ENCODE measurements at regions not wholly inside any gene's neighbourhood (a gene's known extent, or its start where the extent isn't known, plus 50 kb on each side); places are given as distances from the start of the nearest gene placed in this dataset.

GRCh38 chr13:62087124-62087523 lies 671.5 kb upstream of the PCDH20 start:
- dilution Hi-C loops (cut with HindIII; ENCODE audit: low sequenced_read_pairs, unreplicated experiment) = no loop called here
- ATAC-seq (ENCODE audit: low read depth) = no peak

More at GRCh38 chr13:62087124-62087523, 671.5 kb upstream of the PCDH20 start:
- Histone ChIP-seq H2BK5ac (ENCODE audit: low read depth, low read length, poor library complexity, severe bottlenecking) (no peak overlapping the region), H2AK5ac (ENCODE audit: low read depth, low read length) (no peak overlapping the region), H4K91ac (ENCODE audit: insufficient read depth, low read depth, low read length) (no peak overlapping the region), H3K36me3 (ENCODE audit: control insufficient read depth, insufficient read depth, low read length) (no peaks in the 10 kb centered on the region), H4K20me1 (ENCODE audit: insufficient read depth, low read length) (no peaks in the 10 kb centered on the region), H2AFZ (replicated peaks; ENCODE audit: low read length, poor library complexity) (no peak overlapping the region), H3K9ac (ENCODE audit: low read depth, low read length) (no peak overlapping the region), H2BK15ac (ENCODE audit: low read depth, low read length) (no peak overlapping the region), H2AK9ac (replicated peaks; ENCODE audit: low read depth, low read length, poor library complexity) (no peak overlapping the region), H4K8ac (ENCODE audit: low read depth in 2 of 2, low read length in 2 of 2) (no peak overlapping the region), H3K23ac (ENCODE audit: low read depth, low read length) (no peak overlapping the region), H3K27me3 (ENCODE audit: control insufficient read depth, insufficient read depth, low read length) (no peaks in the 10 kb centered on the region), H3K4me3 (ENCODE audit: insufficient read depth, low read depth, low read length) (no peak overlapping the region), H4K5ac (ENCODE audit: low read depth, low read length) (no peak overlapping the region), H3K56ac (ENCODE audit: extremely low read depth, insufficient read depth, low read length) (no peak overlapping the region), H3K18ac (ENCODE audit: low read depth, low read length) (no peak overlapping the region), H3K4ac (ENCODE audit: low read depth, low read length) (no peak overlapping the region), H3K9me1 (ENCODE audit: insufficient read depth, low read length) (no peaks in the 10 kb centered on the region), H3K9me3 (ENCODE audit: control insufficient read depth, insufficient read depth, low read length) (peaks cover 2% of the 10 kb centered on the region; the same call in 1 of the 2 replicates), H3K4me1 (ENCODE audit: control insufficient read depth, insufficient read depth, low read length) (no peaks in the 10 kb centered on the region), H2BK120ac (ENCODE audit: low read depth, low read length) (no peak overlapping the region), H3K79me1 (ENCODE audit: low read depth in 1 of 2, low read length in 2 of 2) (no peaks in the 10 kb centered on the region), H3K4me2 (ENCODE audit: low read depth, low read length) (no peak overlapping the region), H3K14ac (replicated peaks; ENCODE audit: low read depth, low read length) (no peak overlapping the region), H2BK20ac (ENCODE audit: low read depth, low read length) (no peak overlapping the region), H3K27ac (ENCODE audit: insufficient read depth, low read length) (no peak overlapping the region)
- no peak for DNase-seq
- ChIA-PET CTCF (no interaction called here), POLR2A (ENCODE audit: unreplicated experiment) (no interaction called here)
- TF ChIP-seq CEBPB (IDR thresholded peaks at IDR 0.05; ENCODE audit: low read depth, low read length) (no peak), USF2 (IDR thresholded peaks at IDR 0.05; ENCODE audit: low read depth, low read length) (no peak), BHLHE40 (IDR thresholded peaks at IDR 0.05; ENCODE audit: low read depth, low read length) (no peak), ELK1 (IDR thresholded peaks at IDR 0.05; ENCODE audit: borderline replicate concordance, low read depth, low read length) (no peak), RFX5 (IDR thresholded peaks at IDR 0.05; ENCODE audit: low read depth, low read length) (no peak), POLR2A (IDR thresholded peaks at IDR 0.05; ENCODE audit: low read depth, low read length) (no peak), CHD1 (IDR thresholded peaks at IDR 0.05; ENCODE audit: low read depth, low read length) (no peak), CTCF (conservative IDR thresholded peaks at IDR 0.05; ENCODE audit: low read depth, low read length) (no peak), NFE2L2 (IDR thresholded peaks at IDR 0.05; ENCODE audit: low read depth, low read length) (no peak), MXI1 (IDR thresholded peaks at IDR 0.05; ENCODE audit: borderline replicate concordance, low read depth, low read length) (no peak), MAFK (IDR thresholded peaks at IDR 0.05; ENCODE audit: low read depth, low read length) (no peak), RCOR1 (IDR thresholded peaks at IDR 0.05; ENCODE audit: insufficient replicate concordance, low read length) (no peak), MAZ (IDR thresholded peaks at IDR 0.05; ENCODE audit: borderline replicate concordance, low read depth, low read length) (no peak), SMC3 (IDR thresholded peaks at IDR 0.05; ENCODE audit: low read depth, low read length) (no peak), RAD21 (IDR thresholded peaks at IDR 0.05; ENCODE audit: low read length) (no peak), FOS (IDR thresholded peaks at IDR 0.05; ENCODE audit: low read depth, low read length) (no peak)
- in situ Hi-C loops (cut with MboI; ENCODE audit: low sequenced_read_pairs) (no loop called here), intact Hi-C loops (cut with micrococcal nuclease) (no loop called here)
- no TSS peak for BruUV-seq (replicated peaks)
- WGBS, 2 experiments (ENCODE audit: extremely low coverage in 2 of 2, insufficient read length in 1 of 2) = no CpG with 5 or more reads among the region's 4 CpGs
